Heart right ventricle (tissue), 16 donors: ENCODE measurements at regions not wholly inside any gene's neighbourhood (a gene's known extent, or its start where the extent isn't known, plus 50 kb on each side); places are given as distances from the start of the nearest gene placed in this dataset.

ENCODE experiments used
- ATAC-seq, 8 donors: fragments of 200-7000 bp; cut with Tn5 transposase; one replicate each; pipeline ENCODE4 v1.9.1; 2020; ENCODE audit warnings: mild to moderate bottlenecking in 8 of 8, moderate library complexity in 8 of 8, moderate number of reproducible peaks in 1 of 8
- DNase-seq, 2 donors: peaks; one replicate each; pipeline ENCODE4 v3.0.0-alpha.2; 2020
- H3K27ac ChIP-seq, 10 donors: fragments of 200-600 bp; sonication (generic) in 2 of 10; one replicate each; pipeline versions ENCODE4 v1.5.0 to v1.8.0; 2020 to 2022; ENCODE audit warnings: mild to moderate bottlenecking in 3 of 10
- H3K27me3 ChIP-seq, 7 donors: fragments of 200-600 bp; one replicate each; pipeline ENCODE4 v1.8.0; 2021 to 2022; ENCODE audit warnings: mild to moderate bottlenecking in 2 of 7
- H3K36me3 ChIP-seq, 9 donors: fragments of 200-600 bp; sonication (generic) in 1 of 9; one replicate each; pipeline versions ENCODE4 v1.5.0 to v1.8.0; 2020 to 2022; ENCODE audit warnings: mild to moderate bottlenecking in 2 of 9
- H3K4me1 ChIP-seq, 9 donors: fragments of 200-600 bp; sonication (generic) in 1 of 9; one replicate each; pipeline versions ENCODE4 v1.5.0 to v1.8.0; 2020 to 2022; ENCODE audit warnings: mild to moderate bottlenecking in 4 of 9
- H3K4me3 ChIP-seq, 10 donors: fragments of 200-600 bp; sonication (generic) in 2 of 10; one replicate each; pipeline versions ENCODE4 v1.5.0 to v1.8.0; 2020 to 2022; ENCODE audit warnings: mild to moderate bottlenecking in 7 of 10, moderate library complexity in 2 of 10
- H3K9me3 ChIP-seq, 11 donors: fragments of 200-600 bp in 10 of 11; sonication (generic) in 2 of 11; one replicate each; pipeline versions ENCODE4 v1.5.0 to v1.8.0; 2013 to 2022; ENCODE audit warnings: mild to moderate bottlenecking in 2 of 11, control low read depth in 1 of 11, moderate library complexity in 1 of 11
- CTCF ChIP-seq, 9 donors: fragments of 200-600 bp; sonication (generic) in 2 of 9; IDR thresholded peaks; one replicate each; pipeline versions ENCODE4 v1.5.0 to v1.8.0; 2021 to 2022; ENCODE audit warnings: antibody characterized with exemption in 9 of 9, mild to moderate bottlenecking in 5 of 9, moderate library complexity in 1 of 9
- WGBS, 2 donors: extraction: QIAGEN DNeasy Blood & Tissue Kit; methylation state at CpG; one replicate each; pipeline ENCODE4 v1.1.7; 2013; ENCODE audit warnings: inconsistent platforms in 1 of 2; 5-methylcytosine and 5-hydroxymethylcytosine counted together
- intact Hi-C, 10 donors: fragments of 100-400 bp; cut with DNase I; formaldehyde crosslinking; loops; one replicate each; pipeline versions ENCODE4 v1.11.1 to v1.14.2; 2022
- donor health status: Arrhythmogenic right ventricular cardiomyopathy.
- donor health status: ischemic (EF 13 %, LVEDD 7.1; RV severe dilation, severe dysfunction).
- donor health status: healthy with polysubstance abuse.
- donor health status: DM: no; HTN: yes; CAD: no.
- donor health status: DM: no; HTN: no; CAD: no.
- donor health status: ischemic (EF 25% LVEDD 6.9; RV normal size, moderate dysfunction).
- donor health status: ischemic (EF 25% LVEDD 5.7; RV mildly dilated, moderate dysfunction).
- donor health status: healthy.
- donor health status: DM: yes; HTN: yes; CAD: no.
- donor health status: Ischemic cardiomyopathy.
- donor health status: ischemic (EF 35%, LVEDD 5.7; RV mildly dilated, moderate dysfunction).
- donor health status: nonischemic (EF 11% LVEDD 7.7; RV severe dilation, severe dysfunction).
- donor health status: DM: yes; HTN: yes; CAD: no.
- donor health status: PGD.
- donor health status: ischemic (EF 29% LVEDD 5.4; RV normal size, mild dysfunction).
- donor health status: nonischemic (EF 23%, LVEDD 6.1; RV moderate dilation, normal function).

- no peak for TF ChIP-seq CTCF (IDR thresholded peaks at IDR 0.05)
- no peaks in the 10 kb centered on the region for H3K36me3 ChIP-seq
- DNase-seq (no peak), ATAC-seq (no peak)
- H3K4me1 ChIP-seq = no peaks in the 10 kb centered on the region
- H3K27ac ChIP-seq = no peak overlapping the region
- intact Hi-C loops = loop anchor here in 1 of 10 donors (10.0 kb wide), 1 partner anchor 65 kb away; no protein-coding TSS in a partner anchor
- WGBS, 2 donors = 64 to 69% methylated on average over 3 of the region's 3 CpGs
- H3K4me3 ChIP-seq = no peak overlapping the region
- H3K9me3 ChIP-seq = no peaks in the 10 kb centered on the region
- no peaks in the 10 kb centered on the region for H3K27me3 ChIP-seq
These were observed 128.4 kb downstream of the ANXA1 start for GRCh38 chr9:73280113-73280512.

- no peak for ATAC-seq
- H3K4me1 ChIP-seq = no peaks in the 10 kb centered on the region
- intact Hi-C loops = loop anchor here in 1 of 10 donors (10.0 kb wide), 1 partner anchor 60 kb away; no protein-coding TSS in a partner anchor
These were observed 132.7 kb downstream of the ANXA1 start for GRCh38 chr9:73284377-73284776.

GRCh38 chr9:73294336-73294735 is 142.7 kb downstream of the ANXA1 start:
- H3K4me3 ChIP-seq = no peak overlapping the region
- intact Hi-C loops = no loop called here
- no peaks in the 10 kb centered on the region for H3K27me3 ChIP-seq
- H3K27ac ChIP-seq = no peak overlapping the region
- no peak for TF ChIP-seq CTCF (IDR thresholded peaks at IDR 0.05)
- no peaks in the 10 kb centered on the region for H3K36me3 ChIP-seq
- peaks cover 0 to 10% (median 0%) of the 10 kb centered on the region in 11 donors for H3K9me3 ChIP-seq
- 84 to 88% methylated on average over 2 of the region's 2 CpGs for WGBS, 2 donors
- no peaks in the 10 kb centered on the region for H3K4me1 ChIP-seq
- ATAC-seq (no peak), DNase-seq (no peak)

More at GRCh38 chr9:73284377-73284776, 132.7 kb downstream of the ANXA1 start:
- 82 to 83% methylated on average over 9 of the region's 9 CpGs for WGBS, 2 donors
- no peaks in the 10 kb centered on the region for H3K36me3 ChIP-seq
- H3K27ac ChIP-seq = no peak overlapping the region
- DNase-seq = no peak
- no peak overlapping the region for H3K4me3 ChIP-seq
- H3K9me3 ChIP-seq = no peaks in the 10 kb centered on the region
- TF ChIP-seq CTCF (IDR thresholded peaks at IDR 0.05) = no peak
- H3K27me3 ChIP-seq = no peaks in the 10 kb centered on the region

- ATAC-seq (no peak), DNase-seq (no peak)
- H3K27ac ChIP-seq = no peak overlapping the region
- intact Hi-C loops = loop anchor here in 2 of 10 donors (2.0 to 5.0 kb wide), 2 partner anchors 15 to 764 kb away; no protein-coding TSS in a partner anchor
- H3K4me1 ChIP-seq = no peaks in the 10 kb centered on the region
- H3K4me3 ChIP-seq = no peak overlapping the region
- H3K9me3 ChIP-seq = peaks cover 0 to 5% (median 0%) of the 10 kb centered on the region in 11 donors
- H3K27me3 ChIP-seq = no peaks in the 10 kb centered on the region
- no peak for TF ChIP-seq CTCF (IDR thresholded peaks at IDR 0.05)
- no peaks in the 10 kb centered on the region for H3K36me3 ChIP-seq
These were observed 174.3 kb downstream of the ANXA1 start for GRCh38 chr9:73325983-73326382.
